GM19328 (cell line): ENCODE measurements at regions not wholly inside any gene's neighbourhood (a gene's known extent, or its start where the extent isn't known, plus 50 kb on each side); places are given as distances from the start of the nearest gene placed in this dataset.
"Not testable (repeated sequence)": the region's sequence is repeated elsewhere in the genome, so short reads cannot be mapped to it uniquely, and the experiment has no call there.

Experiments
- ATAC-seq: cut with Tn5 transposase; IDR thresholded peaks from one replicate; pipeline ENCODE4 v1.9.1; 2021; ENCODE audit warnings: mild to moderate bottlenecking, moderate library complexity; ENCODE audit not compliant: unreplicated experiment

DNA sequence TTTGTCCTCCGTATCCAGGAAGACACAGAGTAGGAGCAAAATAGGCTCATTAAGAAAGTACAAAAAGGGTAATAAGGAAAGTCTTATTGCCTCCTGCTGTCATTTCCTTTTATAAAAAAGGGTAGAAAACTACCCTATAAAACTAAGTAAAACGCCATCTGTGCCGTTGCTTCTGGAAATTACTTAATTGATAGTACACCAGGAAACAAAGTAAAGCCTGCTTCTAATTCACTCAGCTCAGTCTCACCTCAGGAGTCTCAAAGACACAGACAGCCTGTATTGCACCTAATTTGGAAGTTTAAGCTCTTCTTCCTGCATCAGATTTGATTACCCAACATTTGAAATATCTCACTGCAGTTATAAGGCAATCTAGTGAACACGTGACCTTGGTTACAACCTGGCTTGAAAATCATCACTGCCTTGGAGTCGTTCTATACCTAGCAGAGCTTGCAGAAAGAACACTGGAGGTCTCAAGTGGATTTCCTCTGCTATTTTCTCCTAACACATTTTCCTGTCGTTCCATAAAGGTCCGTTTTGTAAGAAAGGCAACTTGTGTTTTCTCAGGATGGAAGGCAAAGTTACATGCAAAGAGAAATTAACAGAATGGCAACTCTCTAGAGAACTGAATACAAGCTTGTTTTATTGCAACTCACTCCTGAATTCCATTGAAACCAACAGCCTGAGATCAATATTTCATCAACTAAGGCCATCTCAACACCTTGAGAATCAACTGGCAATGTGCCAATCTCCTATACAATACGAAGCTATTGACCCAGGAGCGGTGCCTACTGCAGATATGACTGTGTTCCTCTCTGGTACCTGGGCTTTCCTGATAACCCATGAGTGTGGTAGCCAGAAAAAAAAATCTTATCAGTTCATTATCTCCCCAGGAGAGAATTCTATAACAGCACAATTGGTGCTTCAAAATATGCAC is 203.3 kb upstream of the LMCD1 start:
- ATAC-seq = no peak

DNA sequence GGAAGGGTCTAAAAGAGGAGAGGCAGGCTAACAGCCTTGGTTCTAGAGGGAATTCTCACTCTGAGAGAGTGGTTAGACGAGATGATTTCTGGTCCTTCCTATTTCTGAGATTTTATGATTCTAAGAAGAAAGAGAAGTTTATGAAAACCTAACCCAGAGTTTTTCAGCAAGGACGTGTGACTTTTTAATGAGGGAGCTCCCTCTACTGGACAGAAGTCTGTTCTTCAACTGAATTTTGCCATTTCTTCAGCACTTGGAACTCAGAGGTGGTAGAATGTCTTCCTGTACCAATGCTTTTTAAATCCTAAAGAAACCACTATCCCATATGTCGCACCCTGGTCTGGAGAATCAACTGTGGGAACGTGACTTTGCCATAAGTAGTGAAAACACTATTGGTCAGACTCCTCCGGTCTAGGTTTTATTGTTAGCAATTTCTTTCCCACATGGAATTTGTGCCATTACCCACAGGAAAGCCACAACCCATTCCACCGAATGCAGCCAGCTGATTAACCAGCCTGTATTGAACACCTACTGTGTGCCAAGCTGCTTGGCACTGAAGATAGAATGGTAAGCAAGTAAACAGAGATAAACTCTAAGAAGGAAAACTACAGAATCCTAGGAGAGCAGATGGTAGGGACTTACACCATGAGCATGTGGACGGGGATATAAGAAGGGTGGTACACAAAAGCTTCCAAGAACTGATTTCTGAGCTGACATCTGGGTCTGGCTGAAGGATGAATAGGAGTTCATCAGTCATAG is 199.5 kb upstream of the LMCD1 start:
- ATAC-seq = no peak

DNA sequence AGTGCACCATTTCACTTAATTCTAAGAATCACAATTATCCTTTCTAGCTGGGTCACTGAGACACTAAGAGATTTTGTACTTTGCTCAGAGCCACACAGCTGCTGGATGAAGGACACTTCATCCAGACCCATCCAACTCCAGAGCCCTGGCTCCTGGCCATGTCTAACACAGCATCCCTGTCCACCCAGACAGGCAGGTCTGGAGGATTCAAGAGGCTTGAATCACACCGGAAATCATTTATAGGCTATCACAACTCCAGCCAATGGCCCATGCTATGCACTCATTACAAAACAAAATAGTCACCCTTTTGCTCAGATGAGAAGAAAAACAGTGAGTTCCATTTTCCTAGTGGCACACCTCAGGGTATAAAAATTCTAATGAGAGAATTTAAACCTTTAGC is 198.2 kb upstream of the LMCD1 start:
- no peak for ATAC-seq

DNA sequence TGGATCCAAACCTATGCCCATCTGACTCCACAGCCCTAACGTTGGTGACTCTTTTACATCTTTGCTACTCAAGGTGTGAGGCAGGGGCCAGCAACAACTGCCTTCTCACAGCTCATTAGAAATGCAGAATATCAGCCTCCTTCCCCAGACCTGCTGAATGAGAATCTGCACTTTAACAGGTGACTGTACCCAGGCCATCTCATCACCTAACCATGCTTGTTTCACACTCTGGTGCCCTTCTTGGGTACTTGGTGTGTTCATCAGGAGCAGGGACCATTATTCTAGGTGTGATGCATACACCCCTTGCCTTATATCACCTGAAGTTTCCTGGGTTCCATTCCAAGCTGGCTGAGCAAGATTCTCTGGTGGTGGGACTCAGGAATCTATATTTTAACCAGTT is 196.3 kb upstream of the LMCD1 start:
- ATAC-seq = no peak

DNA sequence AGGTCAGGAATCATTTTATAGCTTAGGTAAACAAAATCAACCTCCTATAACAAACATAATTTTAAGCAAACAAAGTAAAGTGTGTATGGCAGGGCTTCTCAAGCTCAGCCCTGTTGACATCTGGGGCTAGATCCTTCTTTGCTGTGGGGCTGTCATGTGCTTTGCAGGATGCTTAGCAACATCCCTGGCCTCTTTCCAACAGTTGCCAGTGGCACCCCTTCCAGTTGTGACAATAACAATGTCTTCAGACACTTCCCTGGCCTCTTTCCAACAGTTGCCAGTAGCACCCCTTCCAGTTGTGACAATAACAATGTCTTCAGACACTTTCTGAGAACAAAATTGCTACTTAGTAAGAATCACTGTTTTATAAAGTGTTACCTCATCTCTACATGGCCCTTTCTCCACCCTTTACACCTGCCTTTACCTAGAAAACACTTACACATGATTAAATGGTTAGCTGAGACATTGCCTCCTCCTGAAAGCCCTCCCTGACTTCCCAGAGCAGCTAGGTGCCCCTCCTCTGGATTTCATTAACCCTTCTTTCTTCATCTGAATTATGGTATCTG is 194.0 kb upstream of the LMCD1 start:
- ATAC-seq = no peak

DNA sequence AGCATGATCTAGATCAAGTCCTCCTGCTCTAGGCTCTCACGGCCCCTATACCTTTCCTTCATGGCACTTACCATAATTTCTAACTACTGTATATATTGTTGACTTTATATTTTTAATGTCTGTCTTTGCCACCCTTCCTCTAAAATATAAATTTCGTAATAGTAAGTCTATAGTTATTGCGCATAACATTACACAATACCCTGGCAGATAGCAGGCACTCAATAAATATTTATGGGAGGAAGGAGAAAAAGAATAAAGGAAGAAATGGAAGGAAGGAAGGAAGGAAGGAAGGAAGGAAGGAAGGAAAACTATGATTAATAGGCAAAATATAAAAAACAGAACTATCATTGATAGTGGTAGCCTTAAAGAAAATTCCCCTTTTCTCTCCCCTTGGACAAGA is 190.3 kb upstream of the LMCD1 start:
- no peak for ATAC-seq

DNA sequence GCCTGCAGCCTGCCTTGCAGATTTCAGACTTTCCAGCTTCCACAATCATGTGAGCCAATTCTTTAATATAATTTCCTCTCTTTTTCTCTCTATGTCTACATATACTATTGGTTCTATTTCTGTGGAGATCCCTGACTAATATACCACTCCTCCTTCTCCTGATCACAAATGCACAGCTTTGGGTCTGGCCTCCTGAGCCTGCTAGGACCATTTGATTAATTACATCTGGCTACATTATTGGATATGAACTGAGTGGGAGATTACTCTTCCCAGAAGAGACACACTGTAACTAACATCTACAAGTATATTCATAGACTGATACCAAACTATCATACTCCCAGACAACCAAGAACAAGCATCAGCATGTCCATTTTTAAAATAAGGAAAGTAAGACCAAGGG is 188.9 kb upstream of the LMCD1 start:
- ATAC-seq = no peak

DNA sequence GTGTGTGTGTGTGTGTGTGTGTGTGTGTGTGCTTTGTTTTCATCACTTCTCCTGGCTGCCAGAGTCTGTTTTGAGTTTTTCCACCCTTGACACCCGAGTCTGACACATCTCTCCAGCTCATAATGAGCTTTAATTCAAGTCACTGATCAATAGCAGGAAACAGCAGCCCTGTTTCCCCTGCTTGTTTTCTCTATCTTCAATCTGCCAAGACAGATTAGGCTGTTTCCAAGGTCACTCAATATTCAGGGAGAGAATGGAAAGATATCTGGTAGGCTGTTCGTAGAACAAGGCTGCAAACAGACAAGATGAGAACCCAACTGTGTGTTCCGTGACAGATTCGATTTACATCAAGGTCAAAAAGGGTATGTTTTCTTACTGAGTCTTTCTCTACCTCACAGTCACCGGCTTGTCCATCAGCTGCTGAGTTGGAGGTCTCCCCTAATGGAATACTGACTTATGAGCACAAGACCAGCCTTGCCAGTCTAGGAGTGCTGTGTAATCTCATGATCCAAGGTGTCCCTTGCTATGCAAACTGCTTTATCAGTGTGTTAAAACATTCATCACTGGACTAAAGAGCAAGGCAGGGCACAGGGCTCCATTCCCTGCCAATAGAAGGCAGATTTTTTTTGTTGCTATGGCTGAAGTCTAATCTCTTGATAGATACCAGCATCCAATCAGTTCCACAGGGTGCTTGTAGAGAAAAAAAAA is 187.9 kb upstream of the LMCD1 start:
- no peak for ATAC-seq

DNA sequence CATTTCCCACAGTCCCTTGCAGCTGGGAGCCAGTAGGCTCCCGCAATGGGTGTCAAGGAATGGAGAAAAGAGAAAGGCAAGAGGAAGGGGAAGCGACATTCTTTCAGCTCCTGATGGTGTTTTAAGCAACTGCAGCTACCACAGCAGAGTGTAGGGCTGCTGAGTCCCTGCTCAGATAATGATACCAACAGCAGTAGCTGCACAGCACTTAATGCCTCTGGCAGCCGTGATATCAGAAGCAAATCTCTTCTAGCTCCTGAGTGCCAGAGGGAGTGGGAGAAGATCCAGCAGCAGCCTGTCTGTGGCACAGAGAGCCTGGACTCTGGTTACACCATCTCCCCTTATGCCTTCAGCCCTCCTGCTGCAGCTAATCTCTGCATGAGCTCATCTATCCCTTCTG is 186.1 kb upstream of the LMCD1 start:
- ATAC-seq = not testable (repeated sequence)

DNA sequence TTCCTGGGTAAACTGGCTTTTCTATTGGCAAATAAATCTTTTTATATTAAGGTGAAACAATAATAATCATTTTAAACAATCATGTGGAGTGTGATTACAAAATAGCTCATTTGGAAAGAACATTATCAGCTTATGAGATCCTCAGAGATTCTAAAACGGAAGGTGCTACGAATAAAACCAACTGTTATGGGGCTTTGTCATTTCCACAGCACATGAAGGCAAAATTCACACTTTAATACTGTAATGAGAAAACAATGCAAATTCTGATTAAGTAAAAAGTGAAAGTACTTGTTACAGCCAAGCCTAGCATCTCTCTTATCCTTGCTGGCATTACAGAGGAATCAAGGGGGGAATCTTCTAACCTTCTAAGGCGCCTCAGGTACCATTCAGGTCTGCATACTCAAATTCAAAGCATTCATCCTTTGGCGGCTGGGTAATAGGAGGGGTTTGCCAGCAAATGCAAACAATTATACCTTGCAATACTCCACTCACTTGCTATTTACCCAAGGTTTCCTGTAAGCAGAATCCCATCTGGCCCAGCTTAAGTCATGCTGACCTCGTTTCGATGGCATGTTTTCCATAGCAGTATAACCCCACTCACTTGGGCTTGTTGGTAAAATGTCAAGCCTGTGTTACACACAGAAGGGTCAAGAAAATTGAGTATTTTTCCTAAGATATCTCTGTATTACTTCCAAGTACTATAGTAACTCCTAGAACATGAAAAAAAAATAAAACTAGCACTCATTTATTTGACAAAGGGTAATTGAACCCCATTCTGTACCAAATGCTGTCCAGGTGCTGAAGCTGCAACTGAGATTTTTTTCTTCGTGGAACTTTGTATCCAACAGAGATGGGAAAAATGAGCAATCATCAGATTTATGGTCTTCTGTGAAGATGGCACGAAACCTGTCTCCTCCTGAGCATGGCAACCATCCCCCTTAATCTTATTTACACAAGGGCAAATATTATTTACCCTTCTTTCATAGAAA is 183.7 kb upstream of the LMCD1 start:
- ATAC-seq = no peak

DNA sequence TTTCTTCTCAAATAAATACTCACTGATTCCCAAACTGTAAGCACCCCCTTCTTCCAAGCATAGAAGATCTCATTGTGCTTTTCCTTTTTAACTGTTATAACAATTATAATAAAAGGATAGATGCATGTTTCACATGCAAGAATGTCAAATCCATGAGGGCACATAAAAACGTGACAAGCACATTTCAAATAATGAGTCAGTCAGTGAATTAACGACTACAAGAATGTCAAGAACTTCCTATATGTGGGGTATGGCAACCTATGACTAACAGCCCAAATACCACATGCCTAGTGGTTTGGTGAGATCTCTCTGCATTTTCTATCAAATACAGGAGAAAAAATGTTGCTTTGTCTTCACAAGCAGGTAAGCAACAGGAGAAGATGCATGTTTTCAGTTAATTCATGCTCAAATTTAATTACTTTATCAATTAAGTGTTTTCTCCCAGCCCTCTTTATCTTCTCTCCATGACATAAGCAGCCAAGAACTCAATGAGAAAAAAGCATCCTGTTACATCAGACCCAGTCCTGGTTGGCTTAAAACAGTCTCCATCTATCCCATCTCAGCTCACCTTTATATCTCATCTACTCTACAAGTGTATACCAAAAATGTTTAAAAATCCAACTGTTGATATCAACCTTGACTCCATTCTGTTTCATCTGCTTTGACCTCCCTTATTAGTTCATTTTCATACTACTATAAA is 181.5 kb upstream of the LMCD1 start:
- ATAC-seq = no peak

DNA sequence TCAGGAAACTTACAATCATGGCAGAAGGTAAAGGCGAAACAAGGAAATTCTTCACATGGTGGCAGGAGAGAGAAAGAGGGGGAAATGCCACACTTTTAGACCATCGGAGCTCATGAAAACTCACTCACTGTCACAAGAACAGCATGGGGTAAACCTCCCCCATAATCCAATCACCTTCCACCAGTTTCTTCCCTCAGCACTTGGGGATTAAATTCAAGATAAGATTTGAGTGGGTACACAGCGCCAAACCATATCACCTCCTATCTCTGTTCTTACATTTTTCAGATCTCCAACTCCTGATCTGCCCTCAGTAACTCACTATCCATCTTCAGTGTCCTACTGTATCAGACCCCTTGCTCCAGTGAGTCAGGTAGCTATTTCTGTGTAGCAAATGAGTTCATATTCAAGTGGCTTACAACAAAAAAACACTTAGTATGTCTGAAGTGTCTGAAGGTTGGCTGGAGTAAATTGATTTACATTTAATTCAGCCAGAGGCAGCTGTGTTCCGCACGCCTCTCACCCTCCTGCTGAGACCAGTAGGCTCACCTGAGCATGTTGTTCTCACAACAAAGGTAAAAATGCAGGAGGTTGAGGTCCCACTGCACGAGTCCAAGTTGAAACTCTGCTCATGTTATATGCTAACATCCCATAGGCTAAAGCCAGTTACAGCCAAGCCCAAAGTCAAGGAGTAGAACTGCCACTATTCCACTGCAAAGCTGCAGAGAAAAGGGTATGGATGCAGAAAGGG is 180.7 kb upstream of the LMCD1 start:
- no peak for ATAC-seq

DNA sequence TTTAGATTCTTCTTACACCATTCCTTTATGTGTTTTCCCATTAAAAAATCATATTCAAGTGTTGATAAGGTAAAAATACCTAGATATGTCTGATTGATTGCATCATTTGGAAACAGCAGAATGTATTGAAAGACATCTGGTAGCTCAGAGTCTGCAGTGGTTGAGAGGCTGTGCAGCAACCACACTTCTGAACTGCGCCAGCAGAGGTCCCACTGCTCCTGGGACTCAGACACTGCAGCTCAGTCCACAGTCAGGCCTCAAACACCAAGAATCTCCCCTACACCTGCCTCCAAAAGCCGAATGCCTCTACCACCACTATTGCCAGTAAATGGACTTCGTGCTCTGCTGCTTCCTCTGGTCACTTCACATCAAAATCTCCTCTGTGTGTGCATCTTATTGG is 176.9 kb upstream of the LMCD1 start:
- no peak for ATAC-seq

DNA sequence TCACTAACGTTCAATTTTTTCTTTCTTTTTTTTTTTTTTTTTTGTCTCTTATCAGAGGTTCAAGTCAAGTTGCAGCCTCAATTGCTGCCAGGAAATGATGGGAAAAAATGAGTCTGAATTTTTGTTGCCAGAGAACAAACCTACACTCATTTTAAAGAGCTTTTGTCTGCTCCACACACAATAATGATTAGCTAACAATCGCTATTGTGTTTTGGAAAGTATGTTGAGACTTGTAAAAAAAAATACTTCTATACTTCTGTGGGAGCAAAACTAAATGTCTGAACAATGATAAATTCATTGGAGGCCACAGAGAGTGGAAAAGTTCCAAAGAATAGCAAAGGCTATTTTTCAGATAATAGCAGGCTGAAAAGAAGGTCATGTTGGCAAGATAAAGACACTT is 176.3 kb upstream of the LMCD1 start:
- no peak for ATAC-seq

DNA sequence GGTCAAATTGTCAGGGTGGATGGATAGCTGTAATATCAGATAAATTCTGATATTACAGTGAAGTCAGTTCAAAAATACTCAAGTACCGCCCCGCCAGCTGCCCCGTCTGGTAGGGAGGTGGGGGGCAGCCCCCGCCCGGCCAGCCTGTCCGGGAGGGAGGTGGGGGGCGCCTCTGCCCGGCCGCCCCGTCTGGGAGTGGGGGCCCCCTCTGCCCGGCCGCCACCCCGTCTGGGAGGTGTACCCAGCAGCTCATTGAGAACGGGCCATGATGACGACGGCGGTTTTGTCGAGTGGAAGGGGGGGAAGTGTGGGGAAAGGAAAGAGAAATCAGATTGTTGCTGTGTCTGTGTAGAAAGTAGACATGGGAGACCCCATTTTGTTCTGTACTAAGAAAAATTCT is 175.8 kb upstream of the LMCD1 start:
- not testable (repeated sequence) for ATAC-seq

DNA sequence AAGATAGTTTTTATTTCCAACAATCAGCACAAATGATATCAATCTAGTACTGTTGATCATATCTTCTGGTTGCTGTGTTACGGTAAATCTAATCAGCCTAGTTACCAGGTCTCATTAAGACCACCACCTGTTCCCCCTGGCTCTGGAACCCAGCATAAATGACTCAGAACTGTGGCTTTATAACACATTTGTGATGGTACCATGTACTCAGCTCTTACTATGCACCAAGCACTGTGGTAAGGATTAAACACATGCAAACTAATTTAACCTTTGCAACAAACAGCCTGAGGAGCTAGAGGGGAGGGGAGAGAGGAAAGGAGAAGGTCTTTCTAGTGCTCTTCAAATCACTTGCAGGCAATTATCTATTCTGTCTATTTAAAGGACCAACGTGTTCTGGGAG is 173.9 kb upstream of the LMCD1 start:
- ATAC-seq = no peak

DNA sequence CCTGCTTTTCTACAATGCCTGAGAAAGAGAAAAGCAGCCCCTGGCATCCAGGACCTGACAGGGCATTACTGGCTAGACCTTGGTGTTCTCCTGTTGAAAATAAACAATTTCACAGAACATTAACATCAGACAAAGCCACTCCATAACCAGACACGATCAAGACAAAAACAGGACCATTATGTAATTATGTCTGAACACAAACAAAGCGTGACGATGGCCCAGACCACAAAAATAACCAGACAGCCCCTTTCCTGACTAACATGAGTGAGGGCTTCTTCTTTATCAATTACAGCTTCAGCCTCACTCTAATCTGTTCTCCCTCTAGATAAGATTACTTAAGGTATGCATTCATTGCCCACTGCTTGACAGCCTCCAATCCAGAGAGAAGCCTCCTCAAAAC is 172.7 kb upstream of the LMCD1 start:
- ATAC-seq = no peak

DNA sequence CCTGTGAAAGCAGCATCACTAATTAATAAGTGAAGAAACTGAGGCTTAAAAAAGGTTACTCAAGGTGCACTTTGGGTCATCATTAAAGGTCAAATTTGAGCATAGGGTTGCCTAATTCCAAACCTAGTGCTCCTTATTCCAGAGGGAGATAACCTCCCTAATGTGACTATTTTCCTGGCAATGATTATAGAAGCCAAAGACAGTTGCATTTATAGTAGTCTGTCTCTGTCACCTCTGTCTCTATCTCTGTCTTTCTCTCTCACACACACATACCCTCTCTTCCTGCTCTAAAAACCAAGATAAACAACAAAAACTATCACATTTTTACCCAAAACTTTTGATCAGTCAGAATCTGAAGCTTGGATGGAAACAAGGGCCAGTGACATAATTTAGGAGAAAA is 172.0 kb upstream of the LMCD1 start:
- ATAC-seq = no peak

DNA sequence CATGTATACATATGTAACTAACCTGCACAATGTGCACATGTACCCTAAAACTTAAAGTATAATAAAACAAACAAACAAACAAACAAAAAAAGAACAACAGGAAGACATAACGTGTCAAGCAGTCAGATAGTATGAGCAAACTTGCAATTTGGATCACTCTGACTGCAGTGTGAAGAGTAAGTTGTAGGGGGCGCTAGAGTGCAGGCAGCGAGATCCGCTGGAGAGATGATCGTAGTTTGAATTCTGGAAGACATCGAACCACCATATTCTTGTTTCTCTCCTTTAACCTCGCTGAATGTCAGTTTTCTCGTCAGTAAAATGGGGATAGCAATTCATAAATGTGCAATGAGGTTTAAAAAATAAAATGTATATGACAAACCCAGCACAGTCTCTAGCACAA is 165.2 kb upstream of the LMCD1 start:
- ATAC-seq = no peak
